Ascending aorta (tissue), 2 donors: ENCODE measurements at regions not wholly inside any gene's neighbourhood (a gene's known extent, or its start where the extent isn't known, plus 50 kb on each side); places are given as distances from the start of the nearest gene placed in this dataset.

Source experiments
- DNase-seq, 2 donors: peaks; one replicate each; pipeline ENCODE4 v3.0.0-alpha.2; 2019; ENCODE audit warnings: low spot score in 2 of 2
- H3K27ac ChIP-seq, 2 donors: fragments of 200-600 bp; sonication (generic); one replicate each; pipeline ENCODE4 v1.5.1; 2016 to 2017; ENCODE audit warnings: mild to moderate bottlenecking in 1 of 2
- H3K27me3 ChIP-seq: fragments of 200-600 bp; sonication (generic); one replicate; pipeline ENCODE4 v1.5.1; 2017
- H3K36me3 ChIP-seq, 2 donors: fragments of 200-600 bp; sonication (generic); one replicate each; pipeline ENCODE4 v1.5.1; 2016
- H3K4me1 ChIP-seq, 2 donors: fragments of 200-600 bp; sonication (generic); one replicate each; pipeline ENCODE4 v1.5.1; 2016 to 2017; ENCODE audit warnings: mild to moderate bottlenecking in 1 of 2
- H3K4me3 ChIP-seq, 2 donors: fragments of 200-600 bp; sonication (generic); one replicate each; pipeline ENCODE4 v1.5.1; 2016 to 2017; ENCODE audit warnings: mild to moderate bottlenecking in 1 of 2
- H3K9me3 ChIP-seq, 2 donors: fragments of 200-600 bp; sonication (generic); one replicate each; pipeline ENCODE4 v1.5.1; 2016
- CTCF ChIP-seq, 3 experiments: fragments of 200-600 bp in 2 of 3; fragments of 450-650 bp in 1 of 3; sonication (generic) in 2 of 3; IDR thresholded peaks; one replicate each; pipeline ENCODE4 v1.5.1; 2016 to 2019; ENCODE audit warnings: antibody characterized with exemption in 3 of 3, mild to moderate bottlenecking in 1 of 3, moderate library complexity in 1 of 3
- intact Hi-C: fragments of 100-400 bp; cut with DNase I; formaldehyde crosslinking; loops from one replicate; pipeline ENCODE4 v1.15.1; 2023

- H3K27ac ChIP-seq: no peak overlapping the region
- TF ChIP-seq CTCF (IDR thresholded peaks at IDR 0.05): no peak
- no peaks in the 10 kb centered on the region for H3K4me1 ChIP-seq
- no peak overlapping the region for H3K4me3 ChIP-seq
- intact Hi-C loops: no loop called here
- no peaks in the 10 kb centered on the region for H3K36me3 ChIP-seq
- no peaks in the 10 kb centered on the region for H3K27me3 ChIP-seq
- no peaks in the 10 kb centered on the region for H3K9me3 ChIP-seq
- no peak for DNase-seq
Observed at GRCh38 chr15:85993116-85993515, 86.6 kb upstream of the AGBL1 start.

- intact Hi-C loops: no loop called here
- DNase-seq: no peak
- no peak overlapping the region for H3K4me3 ChIP-seq
- no peaks in the 10 kb centered on the region for H3K36me3 ChIP-seq
- no peak for TF ChIP-seq CTCF (IDR thresholded peaks at IDR 0.05)
- no peak overlapping the region for H3K27ac ChIP-seq
- H3K4me1 ChIP-seq: no peaks in the 10 kb centered on the region
- no peaks in the 10 kb centered on the region for H3K27me3 ChIP-seq
- H3K9me3 ChIP-seq: no peaks in the 10 kb centered on the region
Observed at GRCh38 chr15:85997618-85998017, 82.1 kb upstream of the AGBL1 start.

- Histone ChIP-seq H3K27me3 (no peaks in the 10 kb centered on the region), H3K27ac (no peak overlapping the region), H3K4me1 (no peaks in the 10 kb centered on the region), H3K9me3 (no peaks in the 10 kb centered on the region), H3K4me3 (no peak overlapping the region), H3K36me3 (no peaks in the 10 kb centered on the region)
- DNase-seq: no peak
- intact Hi-C loops: no loop called here
- TF ChIP-seq CTCF (IDR thresholded peaks at IDR 0.05): no peak
Observed at GRCh38 chr15:85999658-86000057, 80.0 kb upstream of the AGBL1 start.

GRCh38 chr15:86001200-86001599 lies 78.5 kb upstream of the AGBL1 start:
- H3K4me1 ChIP-seq: no peaks in the 10 kb centered on the region
- no peaks in the 10 kb centered on the region for H3K9me3 ChIP-seq
- no peaks in the 10 kb centered on the region for H3K36me3 ChIP-seq
- no peak overlapping the region for H3K4me3 ChIP-seq
- DNase-seq: no peak
- no peak for TF ChIP-seq CTCF (IDR thresholded peaks at IDR 0.05)
- H3K27me3 ChIP-seq: no peaks in the 10 kb centered on the region
- H3K27ac ChIP-seq: no peak overlapping the region
- intact Hi-C loops: no loop called here

GRCh38 chr15:86002444-86002843 lies 77.2 kb upstream of the AGBL1 start:
- intact Hi-C loops: no loop called here
- H3K9me3 ChIP-seq: no peaks in the 10 kb centered on the region

More at GRCh38 chr15:86002444-86002843, 77.2 kb upstream of the AGBL1 start:
- Histone ChIP-seq H3K4me1 (no peaks in the 10 kb centered on the region), H3K27ac (no peak overlapping the region), H3K4me3 (no peak overlapping the region), H3K27me3 (no peaks in the 10 kb centered on the region), H3K36me3 (no peaks in the 10 kb centered on the region)
- no peak for TF ChIP-seq CTCF (IDR thresholded peaks at IDR 0.05)
- no peak for DNase-seq
